Neutrophil (primary cell): ENCODE measurements at regions not wholly inside any gene's neighbourhood (a gene's known extent, or its start where the extent isn't known, plus 50 kb on each side); places are given as distances from the start of the nearest gene placed in this dataset.
"Not testable (repeated sequence)": the region's sequence is repeated elsewhere in the genome, so short reads cannot be mapped to it uniquely, and the experiment has no call there.

Experiments
- H3K27ac ChIP-seq: fragments of 200-600 bp; sonication (generic); 2 replicates; pipeline ENCODE4 v1.5.1; 2016; ENCODE audit warnings: mild to moderate bottlenecking, moderate library complexity
- H3K27me3 ChIP-seq: fragments of 200-600 bp; sonication (generic); 2 replicates; pipeline ENCODE4 v1.6.0; 2016; ENCODE audit warnings: mild to moderate bottlenecking
- H3K36me3 ChIP-seq: fragments of 200-600 bp; sonication (generic); 2 replicates; pipeline ENCODE4 v1.5.1; 2017
- H3K4me1 ChIP-seq, 2 experiments: fragments of 200-600 bp in 1 of 2; sonication (generic) in 1 of 2; 1 replicate in 1 of 2; 2 replicates in 1 of 2; pipeline versions ENCODE4 v1.5.1 to v1.6.1; 2013 to 2016; ENCODE audit warnings: low read depth in 1 of 2, low read length in 1 of 2, mild to moderate bottlenecking in 1 of 2, moderate library complexity in 1 of 2; ENCODE audit not compliant: control insufficient read depth in 1 of 2, insufficient read depth in 1 of 2
- H3K4me3 ChIP-seq, 2 experiments: fragments of 200-600 bp in 1 of 2; sonication (generic) in 1 of 2; 1 replicate in 1 of 2; 2 replicates in 1 of 2; pipeline ENCODE4 v1.5.1; 2013 to 2016; ENCODE audit warnings: low read depth in 1 of 2, low read length in 1 of 2, mild to moderate bottlenecking in 1 of 2, moderate library complexity in 1 of 2
- H3K9me3 ChIP-seq: fragments of 200-600 bp; sonication (generic); 2 replicates; pipeline ENCODE4 v1.5.1; 2016
- CTCF ChIP-seq: fragments of 200-600 bp; sonication (generic); IDR thresholded peaks from 2 replicates; pipeline ENCODE4 v1.5.1; 2016; ENCODE audit warnings: antibody characterized with exemption

DNA sequence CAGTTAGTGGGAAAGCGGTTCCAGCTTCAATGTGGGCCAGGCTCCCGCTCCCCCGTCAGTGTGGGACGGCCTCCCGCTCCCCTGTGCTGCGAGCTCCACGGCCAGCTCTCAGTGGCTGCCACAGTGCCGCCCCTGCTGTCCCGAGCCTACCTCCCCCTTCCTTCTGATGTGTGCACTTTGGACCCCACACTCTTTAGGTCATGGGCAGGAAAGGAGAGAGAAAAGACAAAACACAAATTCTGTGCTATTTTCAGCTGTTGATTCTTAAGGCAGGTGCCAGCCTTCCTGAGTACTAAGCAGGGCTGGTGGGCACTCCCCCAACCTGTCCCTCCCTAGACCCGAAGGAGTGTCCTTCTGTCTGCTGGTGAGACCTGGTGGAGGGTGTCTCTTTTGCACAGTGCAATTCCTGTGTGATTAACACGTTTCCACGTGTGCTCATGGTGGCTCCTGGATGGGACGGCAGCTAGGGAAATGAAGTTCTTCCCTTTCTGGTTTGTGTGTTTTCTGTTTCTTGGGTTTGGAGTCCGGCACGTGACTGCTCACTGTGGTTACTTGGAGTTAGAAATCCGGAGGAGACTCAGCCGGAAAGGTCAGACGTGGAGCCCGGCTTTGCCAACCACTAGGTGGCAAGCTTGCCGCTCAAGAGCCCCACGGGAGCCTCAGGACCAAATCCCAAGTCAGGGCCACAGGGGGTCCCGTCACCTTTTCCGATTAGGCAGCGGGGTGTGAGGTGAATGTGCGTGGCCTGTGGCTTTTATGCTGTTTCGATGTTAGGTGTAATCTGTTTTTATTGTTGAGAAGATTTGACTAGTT, 130.3 kb downstream of the LAT start:
- H3K4me3 ChIP-seq, H3K9me3 ChIP-seq, H3K27me3 ChIP-seq: not testable (repeated sequence)
- TF ChIP-seq CTCF: peak; percentile 76
- peak overlapping the region; percentile 63 for H3K27ac ChIP-seq
- peaks cover 23 to 25% of the 10 kb centered on the region in 2 experiments for H3K4me1 ChIP-seq
- peaks cover 49% of the 10 kb centered on the region for H3K36me3 ChIP-seq

DNA sequence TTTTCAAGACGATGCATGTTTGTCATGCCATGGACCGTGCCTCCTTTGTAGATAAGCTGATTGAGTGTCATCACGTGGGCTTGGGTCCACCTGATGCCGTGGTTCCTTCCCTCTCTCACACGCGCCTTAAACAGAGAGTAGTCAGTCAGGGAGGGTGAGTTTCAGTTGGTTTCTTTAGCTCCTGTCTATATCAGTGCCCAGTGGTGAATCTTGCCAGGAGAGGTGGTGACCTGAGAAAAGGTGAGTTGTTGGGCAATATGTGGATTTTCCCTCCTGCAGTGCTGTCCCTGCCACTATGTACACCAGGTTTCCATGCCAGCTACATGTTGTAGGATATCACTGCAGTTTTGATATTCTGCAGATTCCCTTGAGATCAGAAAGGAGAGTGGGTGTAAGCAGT, 129.7 kb downstream of the LAT start:
- no peak overlapping the region for H3K4me3 ChIP-seq
- H3K27ac ChIP-seq: peak overlapping the region; percentile 63
- no peak for TF ChIP-seq CTCF
- peaks cover 54% of the 10 kb centered on the region for H3K36me3 ChIP-seq
- H3K27me3 ChIP-seq: no peaks in the 10 kb centered on the region
- peaks cover 23 to 25% of the 10 kb centered on the region in 2 experiments for H3K4me1 ChIP-seq
- no peaks in the 10 kb centered on the region for H3K9me3 ChIP-seq

- Histone ChIP-seq H3K4me1 (peaks cover 16 to 21% of the 10 kb centered on the region in 2 experiments), H3K36me3 (peaks cover 54% of the 10 kb centered on the region), H3K27ac (peak overlapping the region; percentile 63)
- not testable (repeated sequence) for H3K4me3 ChIP-seq, H3K9me3 ChIP-seq, H3K27me3 ChIP-seq
Measured at GRCh38 chr16:29113446-29113845, 128.6 kb downstream of the LAT start.

DNA sequence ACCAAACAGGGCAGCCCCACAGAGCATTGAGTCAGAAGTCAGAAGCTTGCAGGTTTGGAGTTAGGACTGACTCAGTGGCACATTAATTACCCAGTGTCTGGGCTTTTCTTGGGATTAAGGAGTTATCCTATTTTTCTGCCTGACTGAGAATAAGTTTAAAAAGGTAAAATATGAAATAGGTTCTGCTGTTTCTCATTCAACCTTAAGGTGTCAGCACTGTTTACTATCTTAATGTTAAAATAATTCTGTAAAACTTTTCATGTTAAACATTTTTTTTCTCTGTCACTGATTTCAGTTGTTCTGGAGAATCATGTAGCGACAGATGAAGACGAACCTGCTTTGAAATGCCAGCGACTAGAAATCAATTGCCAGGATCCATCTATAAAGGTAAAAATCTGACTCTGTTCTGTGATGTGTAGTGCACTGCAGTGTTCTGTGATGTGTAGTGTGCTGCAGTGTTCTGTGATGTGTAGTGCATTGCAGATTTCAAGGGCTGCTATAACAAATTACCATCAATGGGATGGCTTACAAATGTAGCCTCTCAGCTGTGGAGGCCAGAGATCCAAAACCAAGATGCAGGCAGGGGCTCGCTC, 128.0 kb downstream of the LAT start:
- Histone ChIP-seq H3K27ac (no peak overlapping the region), H3K9me3 (no peaks in the 10 kb centered on the region), H3K4me1 (peaks cover 14 to 21% of the 10 kb centered on the region in 2 experiments), H3K4me3 (no peak overlapping the region), H3K36me3 (peaks cover 54% of the 10 kb centered on the region), H3K27me3 (no peaks in the 10 kb centered on the region)
- no peak for TF ChIP-seq CTCF

DNA sequence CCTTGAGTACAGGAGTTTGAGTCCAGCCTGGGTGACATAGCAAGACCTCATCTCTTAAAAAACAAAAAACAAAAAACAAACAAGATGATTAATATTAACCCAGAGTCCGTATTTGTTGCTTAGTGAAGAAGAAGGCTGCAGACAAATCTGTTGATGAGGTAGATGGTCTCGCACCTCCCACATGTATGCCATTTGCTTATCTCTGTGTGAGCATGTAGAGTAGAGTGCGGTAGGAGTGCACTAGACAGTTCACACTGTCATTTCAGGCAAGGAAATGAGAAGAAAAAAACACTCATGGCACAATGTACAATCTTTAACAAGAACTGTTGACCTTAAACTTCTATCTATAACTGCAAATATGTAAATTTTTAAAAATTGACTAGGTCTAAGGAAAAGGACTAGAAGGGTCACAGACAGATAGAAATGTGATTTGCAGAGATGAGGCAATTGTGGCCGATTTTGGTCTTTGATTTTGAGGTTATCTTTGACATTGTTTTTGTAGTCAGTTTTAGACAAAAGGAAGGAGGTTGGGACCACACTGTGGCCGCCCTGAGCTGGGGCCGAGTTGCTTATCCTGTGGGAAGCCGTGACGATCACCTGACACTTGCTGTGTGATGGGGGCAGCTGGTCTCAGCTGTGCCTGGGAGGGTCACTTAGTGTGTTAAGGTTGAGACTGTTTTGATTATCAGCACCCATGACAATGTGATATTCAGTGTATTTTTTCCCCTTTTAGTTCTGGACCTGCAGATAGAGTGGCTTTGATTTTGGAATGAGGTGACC, 127.2 kb downstream of the LAT start:
- Histone ChIP-seq H3K4me1 (peaks cover 11 to 18% of the 10 kb centered on the region in 2 experiments), H3K36me3 (peaks cover 57% of the 10 kb centered on the region)
- H3K9me3 ChIP-seq, H3K4me3 ChIP-seq, H3K27ac ChIP-seq, H3K27me3 ChIP-seq: not testable (repeated sequence)

GRCh38 chr16:29111421-29111820, 126.6 kb downstream of the LAT start:
- Histone ChIP-seq H3K27ac (no peak overlapping the region), H3K4me1 (peaks cover 11 to 18% of the 10 kb centered on the region in 2 experiments), H3K36me3 (peaks cover 59% of the 10 kb centered on the region), H3K9me3 (no peaks in the 10 kb centered on the region), H3K4me3 (no peak overlapping the region), H3K27me3 (no peaks in the 10 kb centered on the region)
- TF ChIP-seq CTCF: no peak

- Histone ChIP-seq H3K27ac (peak overlapping the region; percentile 66), H3K36me3 (peaks cover 60% of the 10 kb centered on the region), H3K4me1 (peaks cover 11% of the 10 kb centered on the region in 2 experiments)
- H3K27me3 ChIP-seq, H3K4me3 ChIP-seq, H3K9me3 ChIP-seq: not testable (repeated sequence)
Measured at GRCh38 chr16:29108625-29109169, 123.8 kb downstream of the LAT start.
